ENCODE measurements at regions not wholly inside any gene's neighbourhood (a gene's known extent, or its start where the extent isn't known, plus 50 kb on each side); places are given as distances from the start of the nearest gene placed in this dataset.

DNA sequence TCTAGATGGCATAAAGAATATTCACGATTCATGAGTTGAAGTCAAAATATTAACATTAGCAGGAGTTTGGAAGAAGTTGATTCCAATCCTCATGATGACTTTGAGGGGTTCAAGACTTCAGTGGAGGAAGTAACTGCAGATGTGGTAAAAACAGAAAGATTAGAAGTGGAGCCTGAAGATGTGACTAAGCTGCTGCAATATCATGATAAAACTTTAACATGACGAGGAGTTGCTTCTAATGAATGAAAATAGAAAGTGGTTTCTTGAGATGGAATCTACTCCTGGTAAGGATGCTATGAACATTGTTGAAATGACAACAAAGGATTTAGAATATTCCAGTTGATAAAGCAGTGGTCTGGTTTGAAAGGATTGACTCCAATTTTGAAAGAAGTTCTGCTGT is 70.1 kb upstream of the TMLHE start:
- TF ChIP-seq EZH2phosphoT487 (IDR thresholded peaks at IDR 0.05; ENCODE audit: borderline replicate concordance, low read length), result no peak
- TF ChIP-seq, protein P1, sequence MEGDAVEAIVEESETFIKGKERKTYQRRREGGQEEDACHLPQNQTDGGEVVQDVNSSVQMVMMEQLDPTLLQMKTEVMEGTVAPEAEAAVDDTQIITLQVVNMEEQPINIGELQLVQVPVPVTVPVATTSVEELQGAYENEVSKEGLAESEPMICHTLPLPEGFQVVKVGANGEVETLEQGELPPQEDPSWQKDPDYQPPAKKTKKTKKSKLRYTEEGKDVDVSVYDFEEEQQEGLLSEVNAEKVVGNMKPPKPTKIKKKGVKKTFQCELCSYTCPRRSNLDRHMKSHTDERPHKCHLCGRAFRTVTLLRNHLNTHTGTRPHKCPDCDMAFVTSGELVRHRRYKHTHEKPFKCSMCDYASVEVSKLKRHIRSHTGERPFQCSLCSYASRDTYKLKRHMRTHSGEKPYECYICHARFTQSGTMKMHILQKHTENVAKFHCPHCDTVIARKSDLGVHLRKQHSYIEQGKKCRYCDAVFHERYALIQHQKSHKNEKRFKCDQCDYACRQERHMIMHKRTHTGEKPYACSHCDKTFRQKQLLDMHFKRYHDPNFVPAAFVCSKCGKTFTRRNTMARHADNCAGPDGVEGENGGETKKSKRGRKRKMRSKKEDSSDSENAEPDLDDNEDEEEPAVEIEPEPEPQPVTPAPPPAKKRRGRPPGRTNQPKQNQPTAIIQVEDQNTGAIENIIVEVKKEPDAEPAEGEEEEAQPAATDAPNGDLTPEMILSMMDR (IDR thresholded peaks at IDR 0.05; ENCODE audit: low read depth, low read length, poor library complexity, severe bottlenecking), result no peak

Measured in DOHH2 (cell line).